Ovary (tissue), 7 donors: ENCODE measurements at regions not wholly inside any gene's neighbourhood (a gene's known extent, or its start where the extent isn't known, plus 50 kb on each side); places are given as distances from the start of the nearest gene placed in this dataset.

Experiments
- DNase-seq, 5 donors: peaks; one replicate each; pipeline ENCODE4 v3.0.0-alpha.2; 2019 to 2020
- H3K27ac ChIP-seq, 2 donors: fragments of 200-600 bp; one replicate each; pipeline versions ENCODE4 v1.5.1 to v1.8.0; 2019 to 2022
- H3K27me3 ChIP-seq: fragments of 200-600 bp; one replicate; pipeline ENCODE4 v1.8.0; 2022
- H3K36me3 ChIP-seq: fragments of 200-600 bp; sonication (generic); one replicate; pipeline ENCODE4 v1.5.1; 2019
- H3K4me1 ChIP-seq: one replicate; pipeline ENCODE4 v1.8.1; 2013; ENCODE audit warnings: mild to moderate bottlenecking, moderate library complexity; ENCODE audit not compliant: insufficient read depth
- H3K4me3 ChIP-seq: fragments of 200-600 bp; sonication (generic); one replicate; pipeline ENCODE4 v1.5.1; 2017
- H3K9me3 ChIP-seq, 2 donors: fragments of 200-600 bp in 1 of 2; sonication (generic) in 1 of 2; one replicate each; pipeline versions ENCODE4 v1.5.1 to v1.8.1; 2013 to 2019; ENCODE audit warnings: mild to moderate bottlenecking in 1 of 2, moderate library complexity in 1 of 2
- CTCF ChIP-seq, 3 donors: fragments of 450-650 bp in 2 of 3; fragments of 200-600 bp in 1 of 3; IDR thresholded peaks; one replicate each; pipeline versions ENCODE4 v1.5.1 to v1.8.0; 2016 to 2022; ENCODE audit warnings: antibody characterized with exemption in 3 of 3, mild to moderate bottlenecking in 1 of 3
- EP300 ChIP-seq: sonication (generic); formaldehyde crosslinking; IDR thresholded peaks from one replicate; pipeline ENCODE4 v1.6.1; 2017; ENCODE audit warnings: antibody characterized with exemption
- POLR2A ChIP-seq: fragments of 450-650 bp; IDR thresholded peaks from one replicate; pipeline ENCODE4 v1.6.1; 2017; ENCODE audit warnings: antibody characterized with exemption, mild to moderate bottlenecking, moderate library complexity
- WGBS, 3 donors: extraction: QIAGEN DNeasy Blood & Tissue Kit in 1 of 3; methylation state at CpG; one replicate each; pipeline versions ENCODE4 v1.1.5 to v1.1.7; 2013 to 2017; 5-methylcytosine and 5-hydroxymethylcytosine counted together
- intact Hi-C, 4 donors: fragments of 100-400 bp; cut with DNase I; formaldehyde crosslinking; loops; one replicate each; pipeline versions ENCODE4 v1.11.0 to v1.15.1; 2022 to 2023
- donor health status: DM: no; HTN: no; CAD: no; lungs with moderate emphysema.
- donor health status: DM: no; HTN: no; CAD: no.
- donor health status: Bipolar disorder and iron deficiency.
- donor health status: DM: no; HTN: no; CAD: no.
- donor health status: DM: yes; HTN: yes; CAD: no.

DNA sequence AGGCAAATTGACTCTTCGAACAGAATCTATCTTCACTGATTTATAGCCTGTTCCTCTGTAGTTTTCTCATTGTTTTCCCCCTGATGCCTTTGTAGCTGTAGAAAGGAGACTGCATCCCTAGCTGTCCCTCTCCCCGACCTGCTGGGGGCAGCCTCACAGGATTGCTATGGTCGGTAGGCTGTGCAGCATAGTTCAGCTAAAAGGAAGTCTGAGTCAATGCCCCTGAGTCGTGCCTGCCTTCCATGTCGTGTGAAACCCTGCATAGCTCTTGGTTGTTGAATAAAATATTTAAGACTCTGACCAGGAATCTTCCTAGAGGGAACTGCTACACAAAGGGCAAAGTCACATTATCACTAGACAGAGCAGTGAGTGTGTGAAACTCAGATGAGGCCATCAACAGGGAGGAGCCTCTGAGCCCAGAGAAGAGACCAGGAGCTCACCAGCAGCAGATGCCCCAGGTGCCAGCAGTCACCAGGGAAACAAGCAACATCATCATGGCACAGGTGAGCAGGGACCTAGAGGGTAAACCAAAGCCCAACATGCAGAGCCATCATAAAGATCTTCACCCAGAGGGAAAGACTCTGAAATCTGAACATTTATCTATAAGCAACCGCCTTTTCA, 108.4 kb upstream of the NBEA start:
- TF ChIP-seq EP300 (no peak), POLR2A (no peak), CTCF (IDR thresholded peaks at IDR 0.05) (no peak)
- no peak for DNase-seq
- no peaks in the 10 kb centered on the region for H3K36me3 ChIP-seq
- H3K4me1 ChIP-seq = no peaks in the 10 kb centered on the region
- H3K9me3 ChIP-seq = no peaks in the 10 kb centered on the region
- no peaks in the 10 kb centered on the region for H3K27me3 ChIP-seq
- intact Hi-C loops = no loop called here
- WGBS, 3 donors = 39 to 68% (median 66%) methylated on average over 6 of the region's 6 CpGs
- no peak overlapping the region for H3K4me3 ChIP-seq
- no peak overlapping the region for H3K27ac ChIP-seq

DNA sequence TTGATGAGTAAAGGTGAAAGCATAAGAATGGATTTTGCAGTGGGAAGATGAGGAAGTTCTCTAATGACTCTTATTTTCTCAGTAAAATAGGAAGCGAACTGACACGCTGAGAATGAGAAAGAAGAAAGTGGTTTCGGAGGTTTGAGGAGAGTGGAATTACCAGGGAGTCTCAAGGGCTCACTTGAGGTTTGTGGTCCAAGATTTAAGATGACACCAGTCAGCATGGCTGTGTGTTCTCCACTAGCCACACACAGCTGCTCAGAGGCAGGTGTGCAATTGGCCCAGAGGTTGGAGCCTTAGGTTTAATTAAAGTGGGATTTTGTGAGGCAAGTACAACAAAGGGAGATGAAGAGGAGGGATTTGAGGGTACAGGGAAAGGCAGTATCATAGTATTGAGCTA, 99.6 kb upstream of the NBEA start:
- Histone ChIP-seq H3K36me3 (no peaks in the 10 kb centered on the region), H3K27me3 (no peaks in the 10 kb centered on the region), H3K4me1 (no peaks in the 10 kb centered on the region), H3K9me3 (no peaks in the 10 kb centered on the region), H3K27ac (no peak overlapping the region), H3K4me3 (no peak overlapping the region)
- no peak for DNase-seq
- no peak for TF ChIP-seq POLR2A
- TF ChIP-seq CTCF (IDR thresholded peaks at IDR 0.05) = no peak
- TF ChIP-seq EP300 = no peak
- 93 to 96% (median 93%) methylated on average over 3 of the region's 3 CpGs for WGBS, 3 donors
- intact Hi-C loops = no loop called here

GRCh38 chr13:34847766-34848165, 94.3 kb upstream of the NBEA start:
- Histone ChIP-seq H3K9me3 (no peaks in the 10 kb centered on the region), H3K4me1 (no peaks in the 10 kb centered on the region), H3K4me3 (no peak overlapping the region), H3K27ac (no peak overlapping the region), H3K27me3 (no peaks in the 10 kb centered on the region), H3K36me3 (no peaks in the 10 kb centered on the region)
- TF ChIP-seq CTCF (IDR thresholded peaks at IDR 0.05) (no peak), EP300 (no peak), POLR2A (no peak)
- WGBS, 3 donors = 68 to 81% (median 80%) methylated on average over 3 of the region's 3 CpGs
- intact Hi-C loops = no loop called here
- no peak for DNase-seq

DNA sequence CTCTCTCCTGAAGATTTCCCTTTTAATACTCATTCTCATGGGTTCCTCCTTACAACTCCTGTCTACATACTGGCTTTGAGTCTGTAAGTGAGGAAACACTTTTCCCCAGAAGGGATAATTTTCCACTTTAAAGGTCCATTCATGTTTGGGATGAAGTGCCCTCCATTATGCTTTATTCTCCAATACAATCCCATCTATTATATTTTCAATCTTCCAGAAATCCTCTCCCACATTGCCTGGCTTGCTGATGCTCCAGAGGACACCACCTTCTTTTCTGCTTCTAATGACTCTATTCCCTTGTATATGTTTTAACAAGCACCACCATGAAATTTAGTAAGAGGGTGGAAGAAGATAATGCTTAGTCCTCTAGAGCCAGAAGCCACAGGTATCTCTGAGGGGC, 92.7 kb upstream of the NBEA start:
- TF ChIP-seq POLR2A (no peak), EP300 (no peak)
- Histone ChIP-seq H3K36me3 (no peaks in the 10 kb centered on the region), H3K4me3 (no peak overlapping the region), H3K4me1 (no peaks in the 10 kb centered on the region), H3K27me3 (no peaks in the 10 kb centered on the region), H3K27ac (no peak overlapping the region), H3K9me3 (no peaks in the 10 kb centered on the region)
- intact Hi-C loops = no loop called here
- no peak for DNase-seq

DNA sequence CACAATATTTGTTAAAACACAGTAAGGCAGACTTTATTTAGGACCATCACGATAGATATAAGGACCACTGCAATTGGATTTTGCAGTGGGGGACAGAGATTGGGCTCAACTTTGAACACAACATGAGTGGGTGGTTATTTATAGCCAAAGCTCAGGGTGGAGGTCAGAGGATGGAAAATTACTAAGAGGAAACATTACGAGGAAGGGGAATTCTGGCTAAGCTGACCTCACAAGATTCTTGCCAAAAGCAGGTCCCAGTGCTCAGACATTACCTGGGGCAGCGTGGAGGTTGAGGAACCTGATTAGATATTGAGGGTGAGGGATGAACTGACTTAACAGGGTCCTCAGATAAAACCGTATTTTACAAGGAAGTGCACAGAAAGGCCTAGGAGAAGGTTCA, 88.9 kb upstream of the NBEA start:
- TF ChIP-seq CTCF (IDR thresholded peaks at IDR 0.05) (no peak), POLR2A (no peak), EP300 (no peak)

More for the DNA sequence above, 88.9 kb upstream of the NBEA start:
- H3K4me3 ChIP-seq = no peak overlapping the region
- intact Hi-C loops = no loop called here
- no peak overlapping the region for H3K27ac ChIP-seq
- H3K4me1 ChIP-seq = no peaks in the 10 kb centered on the region
- 73 to 74% (median 73%) methylated on average over 4 of the region's 4 CpGs for WGBS, 3 donors
- H3K9me3 ChIP-seq = no peaks in the 10 kb centered on the region
- no peaks in the 10 kb centered on the region for H3K27me3 ChIP-seq
- DNase-seq = no peak
- no peaks in the 10 kb centered on the region for H3K36me3 ChIP-seq
